SK-N-SH (cell line): ENCODE measurements at regions not wholly inside any gene's neighbourhood (a gene's known extent, or its start where the extent isn't known, plus 50 kb on each side); places are given as distances from the start of the nearest gene placed in this dataset.

ENCODE experiments used
- EP300 ChIP-seq, 2 experiments: IDR thresholded peaks; 2 replicates each; pipeline versions ENCODE4 v1.4.0 to v1.6.1; 2012; ENCODE audit warnings: borderline replicate concordance in 1 of 2, low read depth in 1 of 2, low read length in 1 of 2
- MXI1 ChIP-seq: IDR thresholded peaks from 2 replicates; pipeline ENCODE4 v1.6.1; 2012; ENCODE audit warnings: mild to moderate bottlenecking, low read depth, low read length, improper control_type of control experiment
- NFIC ChIP-seq: IDR thresholded peaks from 2 replicates; pipeline ENCODE4 v1.4.0; 2012; ENCODE audit warnings: borderline replicate concordance
- POLR2AphosphoS5 ChIP-seq: IDR thresholded peaks from 2 replicates; pipeline ENCODE4 v1.6.1; 2012; ENCODE audit warnings: low read depth, low read length
- RAD21 ChIP-seq: IDR thresholded peaks from 2 replicates; pipeline ENCODE4 v1.6.1; 2012; ENCODE audit warnings: mild to moderate bottlenecking, low read length
- RCOR1 ChIP-seq: fragments of 150-350 bp; IDR thresholded peaks from 2 replicates; pipeline ENCODE4 v1.6.1; 2017; ENCODE audit warnings: antibody characterized with exemption, low read length
- SMC3 ChIP-seq: IDR thresholded peaks from 2 replicates; pipeline ENCODE4 v1.6.1; 2012; ENCODE audit warnings: low read depth, low read length, improper control_type of control experiment
- TAF1 ChIP-seq: IDR thresholded peaks from 2 replicates; pipeline ENCODE4 v1.6.1; 2012; ENCODE audit warnings: low read depth, mild to moderate bottlenecking, low read length, moderate library complexity, borderline replicate concordance
- TCF12 ChIP-seq: IDR thresholded peaks from 2 replicates; pipeline ENCODE4 v1.4.0; 2012
- YY1 ChIP-seq: IDR thresholded peaks from 2 replicates; pipeline ENCODE4 v1.4.0; 2012; ENCODE audit warnings: low read depth, mild to moderate bottlenecking
- TF ChIP-seq, protein P1 (sequence below): fragments of 150-350 bp; IDR thresholded peaks from 2 replicates; pipeline ENCODE4 v1.6.1; 2017; ENCODE audit warnings: antibody characterized with exemption, low read length, low read depth, borderline replicate concordance
- TF ChIP-seq, protein P2 (sequence below): fragments of 200-600 bp; sonication (generic); IDR thresholded peaks from 2 replicates; pipeline ENCODE4 v1.6.1; 2017; ENCODE audit warnings: antibody characterized with exemption, mild to moderate bottlenecking, moderate library complexity

DNA sequence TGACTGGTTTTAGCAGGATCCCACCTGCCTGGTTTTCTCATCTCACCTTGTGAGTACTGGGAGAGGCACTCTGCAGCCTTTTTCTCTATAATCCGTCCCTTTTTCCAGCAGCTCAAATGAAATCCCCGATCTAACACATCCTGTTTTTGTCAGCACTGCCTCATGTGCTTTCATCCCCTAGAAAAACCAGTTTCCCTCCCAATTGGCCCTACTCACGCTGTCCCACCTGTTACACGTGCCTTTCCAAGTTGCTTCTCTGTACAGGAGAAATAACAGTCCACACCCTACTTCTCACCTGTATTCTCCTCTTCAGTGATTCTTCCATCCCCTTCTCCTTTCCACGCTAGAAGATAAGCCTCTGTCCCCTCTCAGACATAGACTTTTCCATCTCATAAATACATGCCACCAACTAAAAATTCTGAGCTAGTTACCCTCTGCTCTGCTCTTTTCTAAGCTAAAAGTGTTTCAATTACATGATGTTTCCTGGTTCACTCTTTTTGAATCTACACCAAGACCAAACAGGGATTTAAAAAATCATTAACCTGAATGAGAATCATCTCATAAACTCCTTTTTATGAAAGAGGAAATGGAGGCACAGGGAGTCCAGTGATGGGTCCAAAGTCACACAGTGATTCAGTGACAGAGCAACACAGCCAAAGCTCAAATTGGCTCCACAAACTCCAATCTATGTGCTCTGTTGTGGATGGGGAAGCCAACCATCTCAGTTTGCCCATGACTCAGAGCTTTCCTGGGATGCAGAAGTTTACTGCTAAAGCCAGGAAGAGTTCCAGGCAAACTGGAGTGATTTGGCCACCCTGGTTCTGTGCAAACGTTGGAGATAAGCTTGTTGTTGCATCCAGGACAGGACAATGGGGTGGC lies 240.0 kb upstream of the TMEM132C start:
- no peak for TF ChIP-seq POLR2AphosphoS5
- TF ChIP-seq, protein P1, sequence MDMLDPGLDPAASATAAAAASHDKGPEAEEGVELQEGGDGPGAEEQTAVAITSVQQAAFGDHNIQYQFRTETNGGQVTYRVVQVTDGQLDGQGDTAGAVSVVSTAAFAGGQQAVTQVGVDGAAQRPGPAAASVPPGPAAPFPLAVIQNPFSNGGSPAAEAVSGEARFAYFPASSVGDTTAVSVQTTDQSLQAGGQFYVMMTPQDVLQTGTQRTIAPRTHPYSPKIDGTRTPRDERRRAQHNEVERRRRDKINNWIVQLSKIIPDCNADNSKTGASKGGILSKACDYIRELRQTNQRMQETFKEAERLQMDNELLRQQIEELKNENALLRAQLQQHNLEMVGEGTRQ, result no peak
- TF ChIP-seq TCF12, result no peak
- TF ChIP-seq, protein P2, sequence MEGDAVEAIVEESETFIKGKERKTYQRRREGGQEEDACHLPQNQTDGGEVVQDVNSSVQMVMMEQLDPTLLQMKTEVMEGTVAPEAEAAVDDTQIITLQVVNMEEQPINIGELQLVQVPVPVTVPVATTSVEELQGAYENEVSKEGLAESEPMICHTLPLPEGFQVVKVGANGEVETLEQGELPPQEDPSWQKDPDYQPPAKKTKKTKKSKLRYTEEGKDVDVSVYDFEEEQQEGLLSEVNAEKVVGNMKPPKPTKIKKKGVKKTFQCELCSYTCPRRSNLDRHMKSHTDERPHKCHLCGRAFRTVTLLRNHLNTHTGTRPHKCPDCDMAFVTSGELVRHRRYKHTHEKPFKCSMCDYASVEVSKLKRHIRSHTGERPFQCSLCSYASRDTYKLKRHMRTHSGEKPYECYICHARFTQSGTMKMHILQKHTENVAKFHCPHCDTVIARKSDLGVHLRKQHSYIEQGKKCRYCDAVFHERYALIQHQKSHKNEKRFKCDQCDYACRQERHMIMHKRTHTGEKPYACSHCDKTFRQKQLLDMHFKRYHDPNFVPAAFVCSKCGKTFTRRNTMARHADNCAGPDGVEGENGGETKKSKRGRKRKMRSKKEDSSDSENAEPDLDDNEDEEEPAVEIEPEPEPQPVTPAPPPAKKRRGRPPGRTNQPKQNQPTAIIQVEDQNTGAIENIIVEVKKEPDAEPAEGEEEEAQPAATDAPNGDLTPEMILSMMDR, result no peak
- no peak for TF ChIP-seq SMC3
- TF ChIP-seq NFIC, result no peak
- no peak for TF ChIP-seq TAF1
- TF ChIP-seq YY1, result no peak
- no peak for TF ChIP-seq RAD21
- no peak for TF ChIP-seq RCOR1
- TF ChIP-seq MXI1, result no peak
- no peak for TF ChIP-seq EP300 (IDR thresholded peaks at IDR 0.05; ENCODE audit: borderline replicate concordance in 1 of 2, low read depth in 1 of 2, low read length in 1 of 2)
